Fibroblast of lung (primary cell): ENCODE measurements at regions not wholly inside any gene's neighbourhood (a gene's known extent, or its start where the extent isn't known, plus 50 kb on each side); places are given as distances from the start of the nearest gene placed in this dataset.

Experiments used
- DNase-seq, 2 donors: peaks; one replicate each; pipeline versions ENCODE4 v3.0.0 to v3.0.0-alpha.2; 2010; ENCODE audit warnings: low read depth in 2 of 2
- H2AFZ ChIP-seq: 2 replicates; pipeline ENCODE4 v1.5.1; 2012; ENCODE audit warnings: low read length, control low read depth, inconsistent platforms
- H3K27ac ChIP-seq: 2 replicates; pipeline ENCODE4 v1.5.1; 2011; ENCODE audit warnings: low read length, control low read depth; ENCODE audit not compliant: insufficient read depth
- H3K27me3 ChIP-seq: 2 replicates; pipeline ENCODE4 v1.5.1; 2011; ENCODE audit warnings: mild to moderate bottlenecking, low read length; ENCODE audit not compliant: control insufficient read depth, insufficient read depth
- H3K36me3 ChIP-seq: 2 replicates; pipeline ENCODE4 v1.5.1; 2011; ENCODE audit warnings: low read length; ENCODE audit not compliant: control insufficient read depth, insufficient read depth
- H3K4me1 ChIP-seq: 2 replicates; pipeline ENCODE4 v1.5.1; 2011; ENCODE audit warnings: low read length; ENCODE audit not compliant: control insufficient read depth, insufficient read depth; ENCODE audit errors: extremely low read depth
- H3K4me2 ChIP-seq: 2 replicates; pipeline ENCODE4 v1.5.1; 2011; ENCODE audit warnings: low read length, control low read depth; ENCODE audit not compliant: insufficient read depth; ENCODE audit errors: extremely low read depth
- H3K4me3 ChIP-seq, 4 experiments: fragments of 200-600 bp in 1 of 4; sonication (generic) in 1 of 4; replicated peaks in 1 of 4; 2 replicates each; pipeline ENCODE4 v1.5.1; 2011 to 2016; ENCODE audit warnings: low read length in 4 of 4, low read depth in 3 of 4, mild to moderate bottlenecking in 3 of 4, control low read depth in 2 of 4, inconsistent platforms in 1 of 4, mixed read lengths in 1 of 4; ENCODE audit not compliant: insufficient read depth in 1 of 4; ENCODE audit errors: control extremely low read depth in 1 of 4
- H3K79me2 ChIP-seq: 2 replicates; pipeline ENCODE4 v1.5.1; 2012; ENCODE audit warnings: mild to moderate bottlenecking, low read length, inconsistent platforms; ENCODE audit not compliant: control insufficient read depth, insufficient read depth
- H3K9ac ChIP-seq: 2 replicates; pipeline ENCODE4 v1.5.1; 2011; ENCODE audit warnings: mild to moderate bottlenecking, low read length, control low read depth; ENCODE audit not compliant: insufficient read depth
- H3K9me3 ChIP-seq: 2 replicates; pipeline ENCODE4 v1.5.1; 2012; ENCODE audit warnings: low read depth, low read length; ENCODE audit not compliant: control insufficient read depth, insufficient read depth
- H4K20me1 ChIP-seq: 2 replicates; pipeline ENCODE4 v1.5.1; 2011; ENCODE audit warnings: low read length; ENCODE audit not compliant: control insufficient read depth, insufficient read depth; ENCODE audit errors: extremely low read depth
- EZH2 ChIP-seq: IDR thresholded peaks from 2 replicates; pipeline ENCODE4 v1.5.1; 2012; ENCODE audit warnings: low read length, control low read depth, mild to moderate bottlenecking; ENCODE audit errors: missing control alignments
- TF ChIP-seq, protein P1 (sequence below), 2 donors: IDR thresholded peaks in 1 of 2; conservative IDR thresholded peaks in 1 of 2; 1 replicate in 1 of 2; 2 replicates in 1 of 2; pipeline ENCODE4 v1.5.1; 2011 to 2012; ENCODE audit warnings: low read length in 2 of 2, control low read depth in 1 of 2, inconsistent platforms in 1 of 2, low read depth in 1 of 2, mild to moderate bottlenecking in 1 of 2

DNA sequence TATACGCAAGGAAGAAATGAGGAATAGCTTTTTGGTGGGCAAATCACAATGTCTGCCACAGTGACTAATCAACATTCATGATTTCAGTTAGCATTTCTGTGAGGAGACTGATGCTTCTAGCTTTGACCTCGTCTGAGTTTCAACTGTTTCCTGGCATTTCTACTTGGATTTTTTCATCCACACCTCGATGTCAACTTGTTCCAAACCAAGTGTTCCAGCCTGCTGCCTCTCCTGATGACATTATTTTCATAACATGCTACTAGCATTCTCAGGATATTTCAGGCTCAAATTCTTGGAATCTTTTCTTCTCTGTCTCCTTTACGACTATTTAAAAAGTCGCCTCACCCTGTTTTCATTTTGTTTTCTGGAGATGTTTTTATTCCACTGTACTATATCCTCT lies 90.3 kb upstream of the TEX13D start:
- Histone ChIP-seq H3K4me2 (no peak overlapping the region), H3K4me1 (no peaks in the 10 kb centered on the region), H4K20me1 (no peaks in the 10 kb centered on the region), H3K27ac (no peak overlapping the region), H3K79me2 (no peaks in the 10 kb centered on the region), H3K36me3 (no peaks in the 10 kb centered on the region), H3K9me3 (no peaks in the 10 kb centered on the region), H3K27me3 (no peaks in the 10 kb centered on the region), H3K9ac (no peak overlapping the region), H3K4me3 (no peak overlapping the region), H2AFZ (no peak overlapping the region)
- no peak for TF ChIP-seq EZH2
- TF ChIP-seq, protein P1, sequence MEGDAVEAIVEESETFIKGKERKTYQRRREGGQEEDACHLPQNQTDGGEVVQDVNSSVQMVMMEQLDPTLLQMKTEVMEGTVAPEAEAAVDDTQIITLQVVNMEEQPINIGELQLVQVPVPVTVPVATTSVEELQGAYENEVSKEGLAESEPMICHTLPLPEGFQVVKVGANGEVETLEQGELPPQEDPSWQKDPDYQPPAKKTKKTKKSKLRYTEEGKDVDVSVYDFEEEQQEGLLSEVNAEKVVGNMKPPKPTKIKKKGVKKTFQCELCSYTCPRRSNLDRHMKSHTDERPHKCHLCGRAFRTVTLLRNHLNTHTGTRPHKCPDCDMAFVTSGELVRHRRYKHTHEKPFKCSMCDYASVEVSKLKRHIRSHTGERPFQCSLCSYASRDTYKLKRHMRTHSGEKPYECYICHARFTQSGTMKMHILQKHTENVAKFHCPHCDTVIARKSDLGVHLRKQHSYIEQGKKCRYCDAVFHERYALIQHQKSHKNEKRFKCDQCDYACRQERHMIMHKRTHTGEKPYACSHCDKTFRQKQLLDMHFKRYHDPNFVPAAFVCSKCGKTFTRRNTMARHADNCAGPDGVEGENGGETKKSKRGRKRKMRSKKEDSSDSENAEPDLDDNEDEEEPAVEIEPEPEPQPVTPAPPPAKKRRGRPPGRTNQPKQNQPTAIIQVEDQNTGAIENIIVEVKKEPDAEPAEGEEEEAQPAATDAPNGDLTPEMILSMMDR (conservative IDR thresholded peaks at IDR 0.05 in 1 of 2, IDR thresholded peaks at IDR 0.05 in 1 of 2; ENCODE audit: low read depth in 1 of 2, low read length in 2 of 2): no peak
- peak in 1 of 2 donors; percentile 23 for DNase-seq

DNA sequence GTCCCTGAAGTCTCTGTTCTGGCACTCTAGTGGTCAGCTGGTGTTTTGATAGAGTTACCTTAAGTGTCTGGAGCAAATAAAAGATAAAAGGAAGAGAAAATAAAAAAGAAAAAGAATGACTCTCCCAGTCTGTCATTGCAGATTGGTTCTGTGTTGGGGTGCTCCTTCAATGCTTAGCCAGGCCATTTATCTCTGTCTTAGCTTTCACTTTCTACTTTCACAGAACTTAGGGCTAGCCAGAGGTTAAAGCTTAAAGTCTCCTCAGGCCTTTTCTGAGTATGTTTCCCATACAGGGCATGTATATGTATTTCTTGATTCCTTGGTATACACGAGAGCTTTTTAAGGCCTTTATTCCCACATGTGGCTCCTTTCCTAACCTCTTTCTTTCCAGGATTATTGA lies 83.1 kb upstream of the TEX13D start:
- H3K4me3 ChIP-seq: no peak overlapping the region
- no peaks in the 10 kb centered on the region for H3K4me1 ChIP-seq
- no peak overlapping the region for H3K27ac ChIP-seq
- no peaks in the 10 kb centered on the region for H3K27me3 ChIP-seq
- H2AFZ ChIP-seq: no peak overlapping the region
- DNase-seq: no peak
- no peaks in the 10 kb centered on the region for H3K9me3 ChIP-seq
- H3K36me3 ChIP-seq: no peaks in the 10 kb centered on the region
- no peaks in the 10 kb centered on the region for H4K20me1 ChIP-seq
- TF ChIP-seq EZH2: no peak
- TF ChIP-seq, protein P1 (conservative IDR thresholded peaks at IDR 0.05 in 1 of 2, IDR thresholded peaks at IDR 0.05 in 1 of 2; ENCODE audit: low read depth in 1 of 2, low read length in 2 of 2): no peak
- no peak overlapping the region for H3K4me2 ChIP-seq
- H3K79me2 ChIP-seq: no peaks in the 10 kb centered on the region
- no peak overlapping the region for H3K9ac ChIP-seq

DNA sequence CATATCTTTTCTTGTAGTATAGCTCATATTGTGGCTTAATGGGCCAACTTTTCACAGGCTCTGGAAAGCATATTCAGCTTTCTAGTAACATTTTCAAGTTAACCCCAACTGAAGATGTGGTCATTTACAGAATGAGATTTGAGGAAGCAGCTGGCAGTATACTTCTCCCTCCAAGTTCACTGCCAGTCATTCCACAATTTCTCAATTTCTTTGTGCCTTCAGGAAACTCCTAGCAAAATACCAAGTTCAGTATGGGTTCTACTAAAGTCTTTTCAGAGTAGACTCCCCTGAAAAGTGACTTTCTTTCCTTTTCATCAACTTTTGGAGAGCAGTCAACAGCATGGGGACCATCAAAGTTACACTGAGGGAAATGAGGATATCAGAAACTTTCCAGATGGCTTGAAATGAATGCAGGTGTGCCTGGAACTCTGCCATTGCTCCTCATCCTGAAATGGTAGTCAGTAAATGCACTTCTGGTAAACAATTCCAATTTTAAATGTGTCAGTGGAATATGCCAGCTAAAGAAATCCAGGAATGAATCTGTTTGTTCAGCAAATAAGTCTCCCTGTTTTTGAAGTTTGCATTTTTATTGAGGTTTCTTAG lies 81.5 kb upstream of the TEX13D start:
- DNase-seq: no peak

More for the DNA sequence above, 81.5 kb upstream of the TEX13D start:
- H3K27ac ChIP-seq: no peak overlapping the region
- H3K4me3 ChIP-seq: no peak overlapping the region
- H3K27me3 ChIP-seq: no peaks in the 10 kb centered on the region
- TF ChIP-seq, protein P1 (conservative IDR thresholded peaks at IDR 0.05 in 1 of 2, IDR thresholded peaks at IDR 0.05 in 1 of 2; ENCODE audit: low read depth in 1 of 2, low read length in 2 of 2): no peak
- TF ChIP-seq EZH2: no peak
- no peaks in the 10 kb centered on the region for H3K9me3 ChIP-seq
- H3K4me1 ChIP-seq: no peaks in the 10 kb centered on the region
- no peaks in the 10 kb centered on the region for H3K79me2 ChIP-seq
- H3K36me3 ChIP-seq: no peaks in the 10 kb centered on the region
- H4K20me1 ChIP-seq: no peaks in the 10 kb centered on the region
- H2AFZ ChIP-seq: no peak overlapping the region
- H3K4me2 ChIP-seq: no peak overlapping the region
- H3K9ac ChIP-seq: no peak overlapping the region
